DND-41 (cell line): ENCODE measurements at regions not wholly inside any gene's neighbourhood (a gene's known extent, or its start where the extent isn't known, plus 50 kb on each side); places are given as distances from the start of the nearest gene placed in this dataset.

Experiments
- CTCF ChIP-seq: IDR thresholded peaks from 2 replicates; pipeline ENCODE4 v1.5.1; 2012; ENCODE audit warnings: borderline replicate concordance, low read length, moderate library complexity, mild to moderate bottlenecking; ENCODE audit not compliant: poor library complexity, severe bottlenecking; ENCODE audit errors: extremely low read depth
- EZH2 ChIP-seq: IDR thresholded peaks from 3 replicates; pipeline ENCODE4 v1.6.1; 2012; ENCODE audit warnings: borderline replicate concordance, low read depth, mild to moderate bottlenecking, moderate library complexity, low read length, inconsistent platforms; ENCODE audit not compliant: severe bottlenecking

- TF ChIP-seq CTCF (no peak), EZH2 (no peak)
Observed at GRCh38 chr3:163878396-163878795, 1199.9 kb downstream of the SI start.
